Naive thymus-derived CD8-positive, alpha-beta T cell (primary cell): ENCODE measurements at regions not wholly inside any gene's neighbourhood (a gene's known extent, or its start where the extent isn't known, plus 50 kb on each side); places are given as distances from the start of the nearest gene placed in this dataset.

Experiments
- ATAC-seq, 2 donors: fragments of 150-1000 bp; cut with Tn5 transposase in 1 of 2; sonication (Bioruptor Pico), chemical (Tn5 transposase) in 1 of 2; 1 replicate in 1 of 2; 2 replicates in 1 of 2; pipeline ENCODE4 v1.10.0; 2021; ENCODE audit warnings: mild to moderate bottlenecking in 2 of 2, moderate library complexity in 2 of 2
- POLR2A ChIA-PET: fragments of 350-600 bp; sonication (Branson Sonifier 250); formaldehyde crosslinking; loops from one replicate; lab custom pipeline; 2021; ENCODE audit warnings: antibody characterized with exemption; lab: Charles Lee
- DNase-seq, 10 donors: peaks; one replicate each; pipeline versions ENCODE4 v3.0.0 to v3.0.0-alpha.2; 2020 to 2022
- H3K27ac Mint-ChIP-seq, 10 donors: one replicate each; pipeline ENCODE4 v1.8.0; 2020 to 2022; ENCODE audit warnings: mild to moderate bottlenecking in 10 of 10, mixed read lengths in 10 of 10, moderate library complexity in 4 of 10, inconsistent platforms in 1 of 10
- H3K27me3 Mint-ChIP-seq, 5 donors: one replicate each; pipeline ENCODE4 v1.8.0; 2021 to 2022; ENCODE audit warnings: mixed read lengths in 5 of 5
- H3K36me3 Mint-ChIP-seq, 3 donors: one replicate each; pipeline ENCODE4 v1.8.0; 2020 to 2022; ENCODE audit warnings: mixed read lengths in 3 of 3, mild to moderate bottlenecking in 2 of 3, inconsistent platforms in 1 of 3
- H3K4me1 Mint-ChIP-seq, 4 donors: one replicate each; pipeline ENCODE4 v1.8.0; 2021 to 2022; ENCODE audit warnings: mixed read lengths in 4 of 4
- H3K4me3 Mint-ChIP-seq, 10 donors: one replicate each; pipeline ENCODE4 v1.8.0; 2020 to 2022; ENCODE audit warnings: mild to moderate bottlenecking in 10 of 10, mixed read lengths in 10 of 10, moderate library complexity in 6 of 10, inconsistent platforms in 1 of 10
- H3K9me3 Mint-ChIP-seq, 9 donors: one replicate each; pipeline ENCODE4 v1.8.0; 2020 to 2022; ENCODE audit warnings: mixed read lengths in 9 of 9, mild to moderate bottlenecking in 3 of 9, inconsistent platforms in 1 of 9, moderate library complexity in 1 of 9

GRCh38 chr5:88388476-88389337 is 120.1 kb upstream of the TMEM161B start:
- Mint-ChIP-seq H3K4me1 (no peaks in the 10 kb centered on the region), H3K9me3 (peaks cover 0 to 2% (median 0%) of the 10 kb centered on the region in 9 donors), H3K27me3 (peaks cover 11 to 38% (median 15%) of the 10 kb centered on the region in 5 donors), H3K36me3 (no peaks in the 10 kb centered on the region), H3K4me3 (no peak overlapping the region), H3K27ac (no peak overlapping the region)
- ATAC-seq, result no peak
- POLR2A ChIA-PET, result interaction anchor here (0.7 kb wide), 1 partner anchor 102 kb away, joined by 5 read pairs; no protein-coding TSS in a partner anchor
- DNase-seq, result no peak

- Mint-ChIP-seq H3K9me3 (peaks cover 0 to 9% (median 0%) of the 10 kb centered on the region in 9 donors), H3K27ac (no peak overlapping the region), H3K36me3 (peaks cover 0 to 7% (median 4%) of the 10 kb centered on the region in 3 donors), H3K4me3 (no peak overlapping the region), H3K27me3 (peaks cover 10 to 39% (median 21%) of the 10 kb centered on the region in 5 donors), H3K4me1 (no peaks in the 10 kb centered on the region)
- DNase-seq (no peak), ATAC-seq (no peak)
- POLR2A ChIA-PET, result no interaction called here
Measured at GRCh38 chr5:88384886-88385285, 116.2 kb upstream of the TMEM161B start.

- Mint-ChIP-seq H3K36me3 (peaks cover 0 to 7% (median 4%) of the 10 kb centered on the region in 3 donors), H3K9me3 (peaks cover 0 to 9% (median 5%) of the 10 kb centered on the region in 9 donors), H3K4me1 (peaks cover 0 to 3% (median 0%) of the 10 kb centered on the region in 4 donors), H3K4me3 (no peak overlapping the region), H3K27ac (no peak overlapping the region), H3K27me3 (peaks cover 6 to 15% (median 8%) of the 10 kb centered on the region in 5 donors)
- no peak for ATAC-seq
- POLR2A ChIA-PET, result no interaction called here
- no peak for DNase-seq
Measured at GRCh38 chr5:88380332-88380731, 111.7 kb upstream of the TMEM161B start.

- Mint-ChIP-seq H3K9me3 (peaks cover 0 to 9% (median 7%) of the 10 kb centered on the region in 9 donors), H3K4me1 (peaks cover 0 to 7% (median 3%) of the 10 kb centered on the region in 4 donors), H3K27ac (no peak overlapping the region), H3K36me3 (peaks cover 0 to 7% (median 4%) of the 10 kb centered on the region in 3 donors), H3K4me3 (no peak overlapping the region), H3K27me3 (peaks cover 3 to 15% (median 8%) of the 10 kb centered on the region in 5 donors)
- ATAC-seq (no peak), DNase-seq (no peak)
- POLR2A ChIA-PET, result no interaction called here
Measured at GRCh38 chr5:88377705-88378656, 109.3 kb upstream of the TMEM161B start.

- Mint-ChIP-seq H3K27me3 (peaks cover 3 to 15% (median 8%) of the 10 kb centered on the region in 5 donors), H3K9me3 (peaks cover 0 to 9% (median 7%) of the 10 kb centered on the region in 9 donors), H3K4me3 (no peak overlapping the region), H3K27ac (no peak overlapping the region), H3K4me1 (peaks cover 0 to 7% (median 3%) of the 10 kb centered on the region in 4 donors), H3K36me3 (peaks cover 0 to 7% (median 4%) of the 10 kb centered on the region in 3 donors)
- DNase-seq (no peak), ATAC-seq (no peak)
- POLR2A ChIA-PET, result no interaction called here
Measured at GRCh38 chr5:88377240-88377639, 108.6 kb upstream of the TMEM161B start.

- Mint-ChIP-seq H3K27me3 (peaks cover 3 to 15% (median 8%) of the 10 kb centered on the region in 5 donors), H3K4me1 (peaks cover 0 to 7% (median 3%) of the 10 kb centered on the region in 4 donors), H3K9me3 (peaks cover 0 to 9% (median 3%) of the 10 kb centered on the region in 9 donors), H3K27ac (no peak overlapping the region), H3K4me3 (no peak overlapping the region), H3K36me3 (peaks cover 0 to 7% (median 1%) of the 10 kb centered on the region in 3 donors)
- ATAC-seq (no peak), DNase-seq (no peak)
- POLR2A ChIA-PET, result no interaction called here
Measured at GRCh38 chr5:88376728-88377127, 108.1 kb upstream of the TMEM161B start.

GRCh38 chr5:88374391-88374790 is 105.7 kb upstream of the TMEM161B start:
- DNase-seq (no peak), ATAC-seq (no peak)
- peaks cover 0 to 1% (median 0%) of the 10 kb centered on the region in 3 donors for H3K36me3 Mint-ChIP-seq
- H3K9me3 Mint-ChIP-seq, result peaks cover 0 to 9% (median 0%) of the 10 kb centered on the region in 9 donors
- POLR2A ChIA-PET, result no interaction called here
- peaks cover 0 to 7% (median 3%) of the 10 kb centered on the region in 4 donors for H3K4me1 Mint-ChIP-seq
- no peak overlapping the region for H3K27ac Mint-ChIP-seq
- H3K27me3 Mint-ChIP-seq, result peaks cover 0 to 7% (median 3%) of the 10 kb centered on the region in 5 donors
- no peak overlapping the region for H3K4me3 Mint-ChIP-seq

GRCh38 chr5:88370824-88371223 is 102.2 kb upstream of the TMEM161B start:
- no peak for ATAC-seq
- H3K36me3 Mint-ChIP-seq, result peaks cover 0 to 5% (median 0%) of the 10 kb centered on the region in 3 donors
- H3K9me3 Mint-ChIP-seq, result peaks cover 0 to 10% (median 2%) of the 10 kb centered on the region in 9 donors
- POLR2A ChIA-PET, result no interaction called here
- no peak overlapping the region for H3K4me3 Mint-ChIP-seq
- peaks cover 0 to 6% (median 4%) of the 10 kb centered on the region in 5 donors for H3K27me3 Mint-ChIP-seq
- H3K27ac Mint-ChIP-seq, result no peak overlapping the region
- DNase-seq, result no peak
- H3K4me1 Mint-ChIP-seq, result peaks cover 0 to 7% (median 2%) of the 10 kb centered on the region in 4 donors

- Mint-ChIP-seq H3K9me3 (peaks cover 0 to 7% (median 0%) of the 10 kb centered on the region in 9 donors), H3K4me1 (no peaks in the 10 kb centered on the region), H3K36me3 (peaks cover 0 to 5% (median 0%) of the 10 kb centered on the region in 3 donors), H3K27ac (no peak overlapping the region), H3K4me3 (no peak overlapping the region), H3K27me3 (peaks cover 0 to 6% (median 5%) of the 10 kb centered on the region in 5 donors)
- POLR2A ChIA-PET, result no interaction called here
- DNase-seq (no peak), ATAC-seq (no peak)
Measured at GRCh38 chr5:88368201-88368600, 99.6 kb upstream of the TMEM161B start.

GRCh38 chr5:88364991-88365390 is 96.3 kb upstream of the TMEM161B start:
- Mint-ChIP-seq H3K27me3 (peaks cover 0 to 6% (median 3%) of the 10 kb centered on the region in 5 donors), H3K4me1 (no peaks in the 10 kb centered on the region), H3K9me3 (peaks cover 0 to 7% (median 0%) of the 10 kb centered on the region in 9 donors), H3K4me3 (no peak overlapping the region), H3K36me3 (peaks cover 0 to 4% (median 0%) of the 10 kb centered on the region in 3 donors), H3K27ac (no peak overlapping the region)
- ATAC-seq (no peak), DNase-seq (no peak)
- POLR2A ChIA-PET, result no interaction called here

- Mint-ChIP-seq H3K9me3 (peaks cover 5 to 33% (median 9%) of the 10 kb centered on the region in 9 donors), H3K27me3 (peaks cover 0 to 3% (median 1%) of the 10 kb centered on the region in 5 donors), H3K27ac (no peak overlapping the region), H3K4me3 (no peak overlapping the region), H3K4me1 (no peaks in the 10 kb centered on the region), H3K36me3 (peaks cover 0 to 21% (median 0%) of the 10 kb centered on the region in 3 donors)
- POLR2A ChIA-PET, result no interaction called here
- ATAC-seq (no peak), DNase-seq (no peak)
Measured at GRCh38 chr5:88355490-88356050, 86.9 kb upstream of the TMEM161B start.

GRCh38 chr5:88325868-88326267 is 57.2 kb upstream of the TMEM161B start:
- no peaks in the 10 kb centered on the region for H3K4me1 Mint-ChIP-seq
- ATAC-seq, result no peak
- DNase-seq, result no peak
- no peak overlapping the region for H3K4me3 Mint-ChIP-seq
- POLR2A ChIA-PET, result no interaction called here
- peaks cover 0 to 3% (median 0%) of the 10 kb centered on the region in 9 donors for H3K9me3 Mint-ChIP-seq
- peaks cover 0 to 6% (median 0%) of the 10 kb centered on the region in 3 donors for H3K36me3 Mint-ChIP-seq
- H3K27ac Mint-ChIP-seq, result no peak overlapping the region
- peaks cover 0 to 5% (median 2%) of the 10 kb centered on the region in 5 donors for H3K27me3 Mint-ChIP-seq
